SU-DHL-6 (cell line): ENCODE measurements at regions not wholly inside any gene's neighbourhood (a gene's known extent, or its start where the extent isn't known, plus 50 kb on each side); places are given as distances from the start of the nearest gene placed in this dataset.

Experiments
- EZH2phosphoT487 ChIP-seq: fragments of 200-600 bp; sonication (generic), shearing (Covaris generic); conservative IDR thresholded peaks from 2 replicates; pipeline ENCODE4 v1.6.1; 2018; ENCODE audit warnings: mild to moderate bottlenecking, antibody characterized with exemption, low read length, moderate library complexity, mixed read lengths
- TF ChIP-seq, protein P1 (sequence below): fragments of 200-600 bp; sonication (generic); IDR thresholded peaks from one replicate; pipeline ENCODE4 v1.5.1; 2017; ENCODE audit warnings: antibody characterized with exemption, mild to moderate bottlenecking, low read length, moderate library complexity; ENCODE audit not compliant: insufficient read depth, poor library complexity, severe bottlenecking

DNA sequence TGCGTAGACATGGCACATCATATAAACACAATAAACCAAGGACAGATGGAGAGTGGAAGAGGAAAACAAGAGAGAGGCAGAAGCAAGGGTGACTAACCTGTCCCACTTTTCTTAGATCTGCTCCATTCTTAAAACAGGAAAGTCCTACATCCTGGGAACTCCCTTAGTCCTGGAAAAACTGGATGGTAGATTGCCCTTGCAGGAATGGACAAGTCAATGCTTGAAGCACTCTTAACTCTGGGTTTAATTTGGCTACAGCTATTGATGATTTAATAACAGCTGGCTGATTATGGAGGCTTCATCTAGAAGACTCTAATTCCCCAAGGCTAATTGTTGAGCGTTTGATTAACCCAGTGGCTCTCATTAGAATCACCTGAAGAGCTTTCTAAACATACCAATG, 258.8 kb downstream of the MIAT start:
- TF ChIP-seq, protein P1, sequence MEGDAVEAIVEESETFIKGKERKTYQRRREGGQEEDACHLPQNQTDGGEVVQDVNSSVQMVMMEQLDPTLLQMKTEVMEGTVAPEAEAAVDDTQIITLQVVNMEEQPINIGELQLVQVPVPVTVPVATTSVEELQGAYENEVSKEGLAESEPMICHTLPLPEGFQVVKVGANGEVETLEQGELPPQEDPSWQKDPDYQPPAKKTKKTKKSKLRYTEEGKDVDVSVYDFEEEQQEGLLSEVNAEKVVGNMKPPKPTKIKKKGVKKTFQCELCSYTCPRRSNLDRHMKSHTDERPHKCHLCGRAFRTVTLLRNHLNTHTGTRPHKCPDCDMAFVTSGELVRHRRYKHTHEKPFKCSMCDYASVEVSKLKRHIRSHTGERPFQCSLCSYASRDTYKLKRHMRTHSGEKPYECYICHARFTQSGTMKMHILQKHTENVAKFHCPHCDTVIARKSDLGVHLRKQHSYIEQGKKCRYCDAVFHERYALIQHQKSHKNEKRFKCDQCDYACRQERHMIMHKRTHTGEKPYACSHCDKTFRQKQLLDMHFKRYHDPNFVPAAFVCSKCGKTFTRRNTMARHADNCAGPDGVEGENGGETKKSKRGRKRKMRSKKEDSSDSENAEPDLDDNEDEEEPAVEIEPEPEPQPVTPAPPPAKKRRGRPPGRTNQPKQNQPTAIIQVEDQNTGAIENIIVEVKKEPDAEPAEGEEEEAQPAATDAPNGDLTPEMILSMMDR, result no peak
- no peak for TF ChIP-seq EZH2phosphoT487
